Right atrium auricular region (tissue), 2 donors: ENCODE measurements at regions not wholly inside any gene's neighbourhood (a gene's known extent, or its start where the extent isn't known, plus 50 kb on each side); places are given as distances from the start of the nearest gene placed in this dataset.
"Not testable (repeated sequence)": the region's sequence is repeated elsewhere in the genome, so short reads cannot be mapped to it uniquely, and the experiment has no call there.

Experiments used
- DNase-seq: peaks from one replicate; pipeline ENCODE4 v3.0.0-alpha.2; 2019; ENCODE audit warnings: low spot score
- H3K27ac ChIP-seq, 2 donors: fragments of 200-600 bp; sonication (generic); 1 replicate in 1 of 2; 2 replicates in 1 of 2; pipeline ENCODE4 v1.5.1; 2016 to 2019
- H3K27me3 ChIP-seq, 2 donors: fragments of 200-600 bp; sonication (generic); one replicate each; pipeline versions ENCODE4 v1.5.1 to v1.6.0; 2017 to 2019
- H3K36me3 ChIP-seq: fragments of 200-600 bp; sonication (generic); one replicate; pipeline ENCODE4 v1.5.1; 2016
- H3K4me1 ChIP-seq, 2 donors: fragments of 200-600 bp; sonication (generic); one replicate each; pipeline versions ENCODE4 v1.5.1 to v1.6.0; 2017 to 2019
- H3K4me3 ChIP-seq, 2 donors: fragments of 200-600 bp; sonication (generic); 1 replicate in 1 of 2; 2 replicates in 1 of 2; pipeline ENCODE4 v1.5.1; 2017 to 2019; ENCODE audit warnings: mild to moderate bottlenecking in 1 of 2, moderate library complexity in 1 of 2
- H3K9me3 ChIP-seq, 2 donors: fragments of 200-600 bp; sonication (generic); one replicate each; pipeline ENCODE4 v1.5.1; 2019
- TF ChIP-seq, protein P1 (sequence below), 2 donors: fragments of 200-600 bp; sonication (generic); IDR thresholded peaks; one replicate each; pipeline ENCODE4 v1.5.1; 2019; ENCODE audit warnings: antibody characterized with exemption in 2 of 2

DNA sequence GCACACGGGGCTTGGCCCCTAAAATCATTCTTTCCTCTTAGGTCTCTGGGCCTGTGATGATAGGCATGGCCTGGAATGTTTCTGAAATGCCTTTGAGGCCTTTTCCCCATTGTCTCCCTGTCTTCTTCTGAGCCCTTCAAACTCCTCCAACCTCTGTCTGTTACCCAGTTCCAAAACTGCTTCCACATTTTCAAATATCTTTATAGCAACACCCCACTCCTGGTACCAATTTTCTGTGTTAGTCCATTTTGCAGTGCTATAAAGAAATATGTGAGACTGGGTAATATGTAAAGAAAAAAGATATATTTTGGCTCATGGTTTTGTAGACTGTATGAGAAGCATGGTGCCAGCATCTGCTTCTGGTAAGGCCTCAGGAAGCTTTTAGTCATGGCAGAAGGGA is 158.8 kb downstream of the TM2D1 start:
- Histone ChIP-seq H3K4me1 (no peaks in the 10 kb centered on the region), H3K27me3 (no peaks in the 10 kb centered on the region), H3K9me3 (peaks cover 6 to 27% of the 10 kb centered on the region in 2 donors), H3K27ac (no peak overlapping the region), H3K4me3 (no peak overlapping the region), H3K36me3 (no peaks in the 10 kb centered on the region)
- TF ChIP-seq, protein P1, sequence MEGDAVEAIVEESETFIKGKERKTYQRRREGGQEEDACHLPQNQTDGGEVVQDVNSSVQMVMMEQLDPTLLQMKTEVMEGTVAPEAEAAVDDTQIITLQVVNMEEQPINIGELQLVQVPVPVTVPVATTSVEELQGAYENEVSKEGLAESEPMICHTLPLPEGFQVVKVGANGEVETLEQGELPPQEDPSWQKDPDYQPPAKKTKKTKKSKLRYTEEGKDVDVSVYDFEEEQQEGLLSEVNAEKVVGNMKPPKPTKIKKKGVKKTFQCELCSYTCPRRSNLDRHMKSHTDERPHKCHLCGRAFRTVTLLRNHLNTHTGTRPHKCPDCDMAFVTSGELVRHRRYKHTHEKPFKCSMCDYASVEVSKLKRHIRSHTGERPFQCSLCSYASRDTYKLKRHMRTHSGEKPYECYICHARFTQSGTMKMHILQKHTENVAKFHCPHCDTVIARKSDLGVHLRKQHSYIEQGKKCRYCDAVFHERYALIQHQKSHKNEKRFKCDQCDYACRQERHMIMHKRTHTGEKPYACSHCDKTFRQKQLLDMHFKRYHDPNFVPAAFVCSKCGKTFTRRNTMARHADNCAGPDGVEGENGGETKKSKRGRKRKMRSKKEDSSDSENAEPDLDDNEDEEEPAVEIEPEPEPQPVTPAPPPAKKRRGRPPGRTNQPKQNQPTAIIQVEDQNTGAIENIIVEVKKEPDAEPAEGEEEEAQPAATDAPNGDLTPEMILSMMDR (IDR thresholded peaks at IDR 0.05) = no peak
- DNase-seq = no peak

- DNase-seq = no peak
- TF ChIP-seq, protein P1 (IDR thresholded peaks at IDR 0.05) = no peak
- H3K36me3 ChIP-seq = no peaks in the 10 kb centered on the region
These were observed 161.3 kb downstream of the TM2D1 start for GRCh38 chr1:61563611-61564010.

DNA sequence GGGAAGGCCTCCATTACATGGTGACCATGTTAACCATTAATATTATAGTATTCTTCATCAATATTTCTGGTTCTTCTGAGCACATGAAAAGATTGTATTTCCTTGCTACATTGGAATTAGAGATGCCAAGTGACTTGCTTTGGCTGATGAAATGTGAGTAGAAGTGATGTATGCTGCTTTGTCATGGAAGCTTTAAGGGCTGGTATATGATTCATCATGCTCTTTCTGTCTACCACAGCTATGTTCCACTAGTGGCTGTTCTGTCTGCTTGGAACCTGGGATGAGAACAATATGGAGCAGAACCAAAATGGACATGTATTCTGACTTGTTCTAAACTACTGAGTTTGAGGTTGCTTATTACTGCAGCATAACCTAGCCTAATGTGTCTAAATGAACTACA is 163.3 kb downstream of the TM2D1 start:
- no peaks in the 10 kb centered on the region for H3K36me3 ChIP-seq
- no peak for DNase-seq
- TF ChIP-seq, protein P1 (IDR thresholded peaks at IDR 0.05) = no peak
- no peaks in the 10 kb centered on the region for H3K27me3 ChIP-seq
- H3K27ac ChIP-seq = no peak overlapping the region
- no peaks in the 10 kb centered on the region for H3K4me1 ChIP-seq
- H3K4me3 ChIP-seq = no peak overlapping the region
- peaks cover 6 to 24% of the 10 kb centered on the region in 2 donors for H3K9me3 ChIP-seq

More at GRCh38 chr1:61563611-61564010, 161.3 kb downstream of the TM2D1 start:
- H3K9me3 ChIP-seq = peaks cover 6 to 27% of the 10 kb centered on the region in 2 donors
- no peak overlapping the region for H3K27ac ChIP-seq
- no peaks in the 10 kb centered on the region for H3K27me3 ChIP-seq
- no peak overlapping the region for H3K4me3 ChIP-seq
- no peaks in the 10 kb centered on the region for H3K4me1 ChIP-seq

GRCh38 chr1:61560385-61560784 is 164.6 kb downstream of the TM2D1 start:
- Histone ChIP-seq H3K4me1 (no peaks in the 10 kb centered on the region), H3K27ac (no peak overlapping the region)

GRCh38 chr1:61556631-61557030 is 168.3 kb downstream of the TM2D1 start:
- Histone ChIP-seq H3K27me3 (no peaks in the 10 kb centered on the region), H3K36me3 (no peaks in the 10 kb centered on the region), H3K9me3 (peaks cover 0 to 7% of the 10 kb centered on the region in 2 donors), H3K27ac (no peak overlapping the region), H3K4me1 (no peaks in the 10 kb centered on the region), H3K4me3 (no peak overlapping the region)
- DNase-seq = no peak
- TF ChIP-seq, protein P1 (IDR thresholded peaks at IDR 0.05) = no peak

More at GRCh38 chr1:61560385-61560784, 164.6 kb downstream of the TM2D1 start:
- TF ChIP-seq, protein P1 (IDR thresholded peaks at IDR 0.05) = no peak
- H3K36me3 ChIP-seq = no peaks in the 10 kb centered on the region
- peaks cover 0 to 18% of the 10 kb centered on the region in 2 donors for H3K9me3 ChIP-seq
- H3K4me3 ChIP-seq = no peak overlapping the region
- DNase-seq = no peak
- H3K27me3 ChIP-seq = no peaks in the 10 kb centered on the region

DNA sequence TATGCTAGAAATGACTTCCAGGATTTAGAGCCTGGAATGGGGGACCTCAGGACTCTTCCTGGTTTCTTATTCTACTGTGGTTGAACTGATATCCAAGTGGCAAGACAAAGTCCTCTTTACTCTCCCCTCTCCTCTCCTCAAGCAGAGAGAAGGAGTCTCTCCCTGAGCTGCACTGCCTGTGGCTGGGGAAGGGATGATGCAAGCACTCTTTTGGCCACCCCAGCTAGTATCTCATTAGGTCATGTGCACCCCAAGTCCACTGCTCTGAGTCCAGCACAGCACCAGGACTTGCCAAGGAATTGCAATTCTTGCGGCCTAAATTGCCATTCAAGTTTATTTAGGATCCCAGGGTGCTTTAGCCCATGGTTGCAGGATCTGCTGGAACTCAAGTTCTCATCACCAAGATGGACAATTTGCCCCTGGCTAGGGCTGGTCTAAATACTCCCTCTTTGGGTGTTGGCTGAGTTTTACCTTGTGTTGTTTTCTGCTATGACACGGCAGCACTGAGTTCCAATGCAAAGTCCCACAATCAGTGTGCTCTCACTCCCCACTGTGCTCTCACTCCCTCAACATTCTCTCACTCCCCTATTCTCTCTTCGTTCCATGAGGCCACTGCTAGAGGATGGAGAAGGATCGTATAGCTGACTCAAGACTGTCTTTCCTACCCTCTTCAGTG is 172.2 kb downstream of the TM2D1 start:
- Histone ChIP-seq H3K9me3 (peaks cover 0 to 14% of the 10 kb centered on the region in 2 donors), H3K27ac (no peak overlapping the region), H3K27me3 (no peaks in the 10 kb centered on the region), H3K4me1 (no peaks in the 10 kb centered on the region), H3K36me3 (no peaks in the 10 kb centered on the region), H3K4me3 (no peak overlapping the region)
- TF ChIP-seq, protein P1 (IDR thresholded peaks at IDR 0.05) = no peak
- no peak for DNase-seq

GRCh38 chr1:61547302-61547701 is 177.6 kb downstream of the TM2D1 start:
- H3K9me3 ChIP-seq, H3K27me3 ChIP-seq, DNase-seq: not testable (repeated sequence)

GRCh38 chr1:61544870-61545269 is 180.1 kb downstream of the TM2D1 start:
- not testable (repeated sequence) for H3K36me3 ChIP-seq, H3K27me3 ChIP-seq, H3K4me1 ChIP-seq, DNase-seq, H3K4me3 ChIP-seq, H3K9me3 ChIP-seq, H3K27ac ChIP-seq

More at GRCh38 chr1:61547302-61547701, 177.6 kb downstream of the TM2D1 start:
- not testable (repeated sequence) for H3K36me3 ChIP-seq, H3K4me3 ChIP-seq, H3K4me1 ChIP-seq, H3K27ac ChIP-seq

DNA sequence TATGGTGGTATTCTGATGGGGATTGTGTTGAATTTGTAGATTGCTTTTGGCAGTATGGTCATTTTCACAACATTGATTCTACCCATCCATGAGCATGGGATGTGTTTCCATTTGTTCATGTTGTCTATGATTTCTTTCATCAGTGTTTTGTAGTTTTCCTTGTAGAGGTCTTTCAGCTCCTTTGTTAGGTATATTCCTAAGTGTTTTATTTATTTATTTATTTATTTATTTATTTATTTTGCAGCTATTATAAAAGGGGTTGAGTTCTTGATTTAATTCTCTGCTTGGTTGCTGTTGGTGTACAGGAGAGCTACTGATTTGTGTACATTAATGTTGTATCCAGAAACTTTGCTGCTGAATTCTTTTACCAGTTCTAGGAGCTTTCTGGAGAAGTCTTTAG is 181.4 kb downstream of the TM2D1 start:
- H3K36me3 ChIP-seq, H3K9me3 ChIP-seq, H3K4me1 ChIP-seq, H3K27me3 ChIP-seq, H3K27ac ChIP-seq, H3K4me3 ChIP-seq, DNase-seq: not testable (repeated sequence)
